H9 (cell line): ENCODE measurements at regions not wholly inside any gene's neighbourhood (a gene's known extent, or its start where the extent isn't known, plus 50 kb on each side); places are given as distances from the start of the nearest gene placed in this dataset.

ENCODE experiments used
- DNase-seq: peaks from one replicate; pipeline ENCODE4 v3.0.0-alpha.2; 2017
- H2AFZ ChIP-seq: one replicate; pipeline ENCODE4 v1.6.1; 2013; ENCODE audit warnings: mild to moderate bottlenecking, low read length, control low read depth, moderate library complexity
- H2AK5ac ChIP-seq: 2 replicates; pipeline ENCODE4 v1.6.1; 2013; ENCODE audit warnings: low read length, control low read depth, mixed read lengths; ENCODE audit not compliant: insufficient read length
- H2BK120ac ChIP-seq: one replicate; pipeline ENCODE4 v1.6.1; 2013; ENCODE audit warnings: low read depth, mild to moderate bottlenecking, low read length, control low read depth, inconsistent platforms; ENCODE audit not compliant: poor library complexity, severe bottlenecking
- H2BK12ac ChIP-seq: 2 replicates; pipeline ENCODE4 v1.6.1; 2013; ENCODE audit warnings: low read length, control low read depth, mixed read lengths, low read depth; ENCODE audit not compliant: insufficient read length
- H2BK15ac ChIP-seq: 2 replicates; pipeline ENCODE4 v1.6.1; 2013; ENCODE audit warnings: low read depth, low read length, control low read depth
- H2BK20ac ChIP-seq: one replicate; pipeline ENCODE4 v1.6.1; 2013; ENCODE audit warnings: low read depth, mild to moderate bottlenecking, low read length, control low read depth, inconsistent platforms; ENCODE audit not compliant: poor library complexity, severe bottlenecking
- H2BK5ac ChIP-seq: 2 replicates; pipeline ENCODE4 v1.6.1; 2013; ENCODE audit warnings: low read length, control low read depth, mixed read lengths; ENCODE audit not compliant: insufficient read length
- H3K14ac ChIP-seq: 2 replicates; pipeline ENCODE4 v1.6.1; 2013; ENCODE audit warnings: low read length, control low read depth; ENCODE audit not compliant: insufficient read depth
- H3K18ac ChIP-seq: 2 replicates; pipeline ENCODE4 v1.6.1; 2013; ENCODE audit warnings: low read depth, mild to moderate bottlenecking, mixed read lengths, low read length, control low read depth; ENCODE audit not compliant: insufficient read length
- H3K23ac ChIP-seq: 2 replicates; pipeline ENCODE4 v1.6.1; 2013; ENCODE audit warnings: low read length, control low read depth, mixed read lengths, low read depth; ENCODE audit not compliant: insufficient read length
- H3K23me2 ChIP-seq: 2 replicates; pipeline ENCODE4 v1.6.1; 2013; ENCODE audit warnings: low read depth, mild to moderate bottlenecking, mixed read lengths, low read length, control low read depth; ENCODE audit not compliant: insufficient read length, poor library complexity, severe bottlenecking
- H3K27ac ChIP-seq: 2 replicates; pipeline ENCODE4 v1.5.1; 2013; ENCODE audit warnings: low read length, control low read depth, mixed read lengths, low read depth; ENCODE audit not compliant: insufficient read length
- H3K27me3 ChIP-seq: 2 replicates; pipeline ENCODE4 v1.6.1; 2013; ENCODE audit warnings: low read length, control low read depth, inconsistent platforms; ENCODE audit not compliant: insufficient read depth
- H3K4ac ChIP-seq: 2 replicates; pipeline ENCODE4 v1.6.1; 2013; ENCODE audit warnings: low read depth, mild to moderate bottlenecking, control low read depth, inconsistent platforms, low read length, moderate library complexity
- H3K4me1 ChIP-seq: 2 replicates; pipeline ENCODE4 v1.6.1; 2013; ENCODE audit warnings: low read length, control low read depth, inconsistent platforms; ENCODE audit not compliant: insufficient read depth
- H3K4me2 ChIP-seq: 2 replicates; pipeline ENCODE4 v1.6.1; 2013; ENCODE audit warnings: low read length, control low read depth, mixed read lengths; ENCODE audit not compliant: insufficient read length, insufficient read depth
- H3K56ac ChIP-seq: 2 replicates; pipeline ENCODE4 v1.6.1; 2013; ENCODE audit warnings: low read depth, mild to moderate bottlenecking, mixed read lengths, low read length, control low read depth; ENCODE audit not compliant: insufficient read length
- H3K79me1 ChIP-seq: 2 replicates; pipeline ENCODE4 v1.6.1; 2013; ENCODE audit warnings: low read depth, mild to moderate bottlenecking, moderate library complexity, low read length, control low read depth, inconsistent platforms; ENCODE audit not compliant: insufficient read depth, poor library complexity, severe bottlenecking
- H3K79me2 ChIP-seq: 2 replicates; pipeline ENCODE4 v1.6.1; 2013; ENCODE audit warnings: low read length, control low read depth, inconsistent platforms; ENCODE audit not compliant: insufficient read depth
- H3K9ac ChIP-seq: 2 replicates; pipeline ENCODE4 v1.6.1; 2013; ENCODE audit warnings: low read length, control low read depth, mixed read lengths; ENCODE audit not compliant: insufficient read length; ENCODE audit errors: extremely low read depth
- H3K9me3 ChIP-seq: one replicate; pipeline ENCODE4 v1.6.1; 2013; ENCODE audit warnings: low read depth, low read length, inconsistent platforms; ENCODE audit not compliant: control insufficient read depth
- H3T11ph ChIP-seq: one replicate; pipeline ENCODE4 v1.6.1; 2013; ENCODE audit warnings: mild to moderate bottlenecking, low read length, control low read depth, inconsistent platforms
- H4K20me1 ChIP-seq: one replicate; pipeline ENCODE4 v1.6.1; 2013; ENCODE audit not compliant: control insufficient read depth, insufficient read length, insufficient read depth
- H4K5ac ChIP-seq: 2 replicates; pipeline ENCODE4 v1.6.1; 2013; ENCODE audit warnings: low read depth, mild to moderate bottlenecking, mixed read lengths, low read length, control low read depth; ENCODE audit not compliant: insufficient read length
- H4K8ac ChIP-seq: replicated peaks from 2 replicates; pipeline ENCODE4 v1.6.1; 2013; ENCODE audit warnings: low read length, control low read depth, mixed read lengths, low read depth; ENCODE audit not compliant: insufficient read length
- H4K91ac ChIP-seq: 2 replicates; pipeline ENCODE4 v1.6.1; 2013; ENCODE audit warnings: low read depth, mild to moderate bottlenecking, moderate library complexity, mixed read lengths, low read length, control low read depth; ENCODE audit not compliant: insufficient read length
- H3K27ac Mint-ChIP-seq, 3 experiments: 2 replicates in 2 of 3; 3 replicates in 1 of 3; pipeline ENCODE4 v1.8.0; 2020 to 2021; ENCODE audit warnings: mixed read lengths in 3 of 3, mild to moderate bottlenecking in 1 of 3, moderate library complexity in 1 of 3
- H3K27me3 Mint-ChIP-seq: 2 replicates; pipeline ENCODE4 v1.8.0; 2021; ENCODE audit warnings: low read depth, mild to moderate bottlenecking, moderate library complexity, mixed read lengths
- H3K36me3 Mint-ChIP-seq, 3 experiments: 2 replicates in 2 of 3; 3 replicates in 1 of 3; pipeline ENCODE4 v1.8.0; 2020 to 2021; ENCODE audit warnings: low read depth in 3 of 3, mixed read lengths in 3 of 3; ENCODE audit not compliant: insufficient read depth in 1 of 3
- H3K4me1 Mint-ChIP-seq, 2 experiments: 2 replicates each; pipeline ENCODE4 v1.8.0; 2020; ENCODE audit warnings: mixed read lengths in 2 of 2
- H3K4me3 Mint-ChIP-seq, 2 experiments: 2 replicates in 1 of 2; 3 replicates in 1 of 2; pipeline ENCODE4 v1.8.0; 2020 to 2021; ENCODE audit warnings: mild to moderate bottlenecking in 2 of 2, mixed read lengths in 2 of 2, moderate library complexity in 1 of 2
- H3K9me3 Mint-ChIP-seq, 2 experiments: 2 replicates in 1 of 2; 3 replicates in 1 of 2; pipeline ENCODE4 v1.8.0; 2020; ENCODE audit warnings: mild to moderate bottlenecking in 2 of 2, mixed read lengths in 2 of 2, moderate library complexity in 1 of 2
- CTCF ChIP-seq: fragments of 200-600 bp; sonication (generic); conservative IDR thresholded peaks from 3 replicates; pipeline ENCODE4 v1.8.0; 2021; ENCODE audit warnings: antibody characterized with exemption, mild to moderate bottlenecking
- WGBS: extraction: QIAGEN DNeasy Blood & Tissue Kit; methylation state at CpG from one replicate; pipeline ENCODE4 v1.1.7; 2013; ENCODE audit warnings: missing lambda C conversion rate, low lambda C conversion rate, mixed read lengths; ENCODE audit not compliant: insufficient read length; ENCODE audit errors: extremely low coverage; 5-methylcytosine and 5-hydroxymethylcytosine counted together

DNA sequence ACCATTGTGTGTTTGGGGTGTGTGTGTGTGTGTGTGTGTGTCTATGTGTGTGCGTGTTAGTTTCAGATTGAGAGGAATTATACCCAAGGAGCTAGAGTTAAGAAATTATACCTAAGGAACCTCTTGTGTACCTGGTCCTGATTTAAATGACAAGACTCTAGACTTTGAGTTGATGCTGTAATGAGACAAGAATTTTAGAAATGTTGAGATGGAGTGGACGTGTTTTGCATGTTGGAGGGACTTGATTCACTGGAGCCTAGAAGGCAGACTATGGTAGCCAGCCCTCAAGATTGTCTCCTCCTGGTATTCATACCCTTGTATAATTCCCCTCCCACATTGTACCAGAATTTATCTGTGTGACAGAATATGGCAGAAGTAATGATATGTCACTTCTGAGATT, 52.4 kb upstream of the HSPB3 start:
- no peak overlapping the region for H2BK12ac ChIP-seq
- H3K23ac ChIP-seq, result no peak overlapping the region
- H2BK5ac ChIP-seq, result no peak overlapping the region
- H3K14ac ChIP-seq, result no peak overlapping the region
- no peak overlapping the region for H2AK5ac ChIP-seq
- no peak overlapping the region for H3K18ac ChIP-seq
- H4K91ac ChIP-seq, result no peak overlapping the region
- H2BK120ac ChIP-seq, result no peak overlapping the region
- H3K79me2 ChIP-seq, result no peaks in the 10 kb centered on the region
- no peak for DNase-seq
- H3K4ac ChIP-seq, result no peak overlapping the region
- H3K27ac ChIP-seq, result no peak overlapping the region
- no peaks in the 10 kb centered on the region for H4K20me1 ChIP-seq
- no peak overlapping the region for H3K4me2 ChIP-seq
- H3K9me3 ChIP-seq, result no peaks in the 10 kb centered on the region
- no peak overlapping the region for H3K9ac ChIP-seq
- Mint-ChIP-seq H3K9me3 (no peaks in the 10 kb centered on the region), H3K27me3 (no peaks in the 10 kb centered on the region; the same call in 1 of the 2 replicates), H3K4me3 (no peak overlapping the region), H3K27ac (no peak overlapping the region), H3K4me1 (peaks cover 13 to 22% of the 10 kb centered on the region in 2 experiments), H3K36me3 (no peaks in the 10 kb centered on the region)
- no peak overlapping the region for H4K8ac ChIP-seq
- no peak overlapping the region for H2BK20ac ChIP-seq
- H4K5ac ChIP-seq, result no peak overlapping the region
- no peaks in the 10 kb centered on the region; the same call in 1 of the 2 replicates for H3K4me1 ChIP-seq
- no peak overlapping the region for H2AFZ ChIP-seq
- no peaks in the 10 kb centered on the region for H3K23me2 ChIP-seq
- H3K56ac ChIP-seq, result no peak overlapping the region
- no peak for TF ChIP-seq CTCF
- no peaks in the 10 kb centered on the region for H3K27me3 ChIP-seq
- no peak overlapping the region for H3T11ph ChIP-seq
- WGBS, result no CpG with 5 or more reads among the region's 2 CpGs
- H3K79me1 ChIP-seq, result no peaks in the 10 kb centered on the region
- H2BK15ac ChIP-seq, result no peak overlapping the region
